ENCODE measurements at regions not wholly inside any gene's neighbourhood (a gene's known extent, or its start where the extent isn't known, plus 50 kb on each side); places are given as distances from the start of the nearest gene placed in this dataset.

DNA sequence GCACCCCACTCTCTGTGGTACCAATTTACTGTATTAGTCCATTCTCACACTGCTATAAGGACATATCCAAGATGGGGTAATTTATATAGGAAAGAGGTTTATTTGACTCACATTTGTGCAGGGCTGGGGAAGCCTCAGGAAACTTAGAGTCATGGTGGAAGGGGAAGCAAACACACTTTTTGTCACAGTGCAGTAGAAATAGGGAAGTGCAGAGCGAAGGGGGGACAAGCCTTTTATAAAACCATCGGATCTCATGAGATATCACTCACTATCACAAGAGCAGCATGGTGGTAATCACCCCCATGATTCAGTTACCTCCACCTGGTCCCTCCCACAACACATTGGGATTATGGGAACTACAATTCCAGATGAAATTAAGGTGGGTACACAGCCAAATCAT, 766.9 kb upstream of the PCDH10 start:
- H4K20me1 ChIP-seq (ENCODE audit: control insufficient read depth, extremely low read depth, insufficient read depth, low read length) = no peaks in the 10 kb centered on the region
- H3K4me1 ChIP-seq (ENCODE audit: control insufficient read depth, extremely low read depth, insufficient read depth, low read length) = no peaks in the 10 kb centered on the region
- H3K79me2 ChIP-seq (ENCODE audit: control insufficient read depth, insufficient read depth, low read length) = no peaks in the 10 kb centered on the region
- H3K27me3 ChIP-seq (ENCODE audit: control insufficient read depth, extremely low read depth, insufficient read depth, low read length) = no peaks in the 10 kb centered on the region
- DNase-seq (ENCODE audit: low read depth, low spot score) (no peak), FAIRE-seq (no peak)
- H3K4me3 ChIP-seq (ENCODE audit: control insufficient read depth in 2 of 3, extremely low read depth in 1 of 3, insufficient read depth in 2 of 3, low read depth in 1 of 3, low read length in 3 of 3) = no peak overlapping the region
- H3K36me3 ChIP-seq (ENCODE audit: control insufficient read depth in 2 of 2, extremely low read depth in 1 of 2, insufficient read depth in 2 of 2, low read length in 2 of 2) = no peaks in the 10 kb centered on the region
- no peak overlapping the region for H2AFZ ChIP-seq (ENCODE audit: control insufficient read depth, low read length)
- no peaks in the 10 kb centered on the region for H3K9me3 ChIP-seq (ENCODE audit: control insufficient read depth, low read depth, low read length)
- H3K27ac ChIP-seq (ENCODE audit: control insufficient read depth, insufficient read depth, low read length) = no peak overlapping the region
- dilution Hi-C loops (cut with MboI; ENCODE audit: extremely low pct_ligation_motif_present, low sequenced_read_pairs) = no loop called here
- TF ChIP-seq, protein P1, sequence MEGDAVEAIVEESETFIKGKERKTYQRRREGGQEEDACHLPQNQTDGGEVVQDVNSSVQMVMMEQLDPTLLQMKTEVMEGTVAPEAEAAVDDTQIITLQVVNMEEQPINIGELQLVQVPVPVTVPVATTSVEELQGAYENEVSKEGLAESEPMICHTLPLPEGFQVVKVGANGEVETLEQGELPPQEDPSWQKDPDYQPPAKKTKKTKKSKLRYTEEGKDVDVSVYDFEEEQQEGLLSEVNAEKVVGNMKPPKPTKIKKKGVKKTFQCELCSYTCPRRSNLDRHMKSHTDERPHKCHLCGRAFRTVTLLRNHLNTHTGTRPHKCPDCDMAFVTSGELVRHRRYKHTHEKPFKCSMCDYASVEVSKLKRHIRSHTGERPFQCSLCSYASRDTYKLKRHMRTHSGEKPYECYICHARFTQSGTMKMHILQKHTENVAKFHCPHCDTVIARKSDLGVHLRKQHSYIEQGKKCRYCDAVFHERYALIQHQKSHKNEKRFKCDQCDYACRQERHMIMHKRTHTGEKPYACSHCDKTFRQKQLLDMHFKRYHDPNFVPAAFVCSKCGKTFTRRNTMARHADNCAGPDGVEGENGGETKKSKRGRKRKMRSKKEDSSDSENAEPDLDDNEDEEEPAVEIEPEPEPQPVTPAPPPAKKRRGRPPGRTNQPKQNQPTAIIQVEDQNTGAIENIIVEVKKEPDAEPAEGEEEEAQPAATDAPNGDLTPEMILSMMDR (optimal IDR thresholded peaks at IDR 0.05 in 1 of 3, IDR thresholded peaks at IDR 0.05 in 1 of 3, conservative IDR thresholded peaks at IDR 0.05 in 1 of 3; ENCODE audit: extremely low read depth in 1 of 3, insufficient read depth in 2 of 3, low read length in 3 of 3) = no peak
- TF ChIP-seq EZH2 (IDR thresholded peaks at IDR 0.05; ENCODE audit: low read length) = no peak
- no peak overlapping the region for H3K4me2 ChIP-seq (ENCODE audit: control insufficient read depth, extremely low read depth, insufficient read depth, low read depth, low read length)
- H3K9me1 ChIP-seq (ENCODE audit: control insufficient read depth, extremely low read depth, insufficient read depth, low read length) = no peaks in the 10 kb centered on the region
- H3K9ac ChIP-seq (ENCODE audit: control insufficient read depth, extremely low read depth, insufficient read depth, low read length) = no peak overlapping the region

DNA sequence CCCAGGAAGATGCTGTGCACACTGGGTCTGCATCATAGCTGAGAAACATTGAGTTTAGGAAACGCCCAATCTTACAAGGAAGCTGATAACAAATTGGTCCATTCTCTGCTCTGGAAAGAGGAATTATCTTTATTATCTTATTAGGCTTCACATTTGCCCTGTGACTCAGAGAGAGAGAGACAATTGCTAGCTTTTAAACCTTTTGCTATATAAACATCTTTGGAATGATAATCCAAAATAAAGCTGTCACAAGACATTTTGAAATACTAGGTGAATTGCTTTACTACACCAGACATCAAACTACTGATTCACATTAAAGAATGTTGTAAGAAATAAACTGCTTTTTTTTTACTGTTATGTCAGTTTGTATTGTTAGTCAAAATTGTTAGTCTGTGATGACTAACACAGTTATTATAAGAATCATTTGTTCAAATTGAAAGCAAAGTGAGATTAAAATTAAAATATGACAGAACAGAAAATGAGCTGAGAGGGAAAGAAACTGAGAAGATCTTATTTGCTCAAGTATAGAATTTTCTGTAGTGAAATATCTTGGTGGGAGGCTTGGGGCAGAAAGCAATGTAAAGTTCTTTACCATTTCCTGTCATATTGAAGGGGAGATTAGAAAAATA, 765.4 kb upstream of the PCDH10 start:
- H3K27me3 ChIP-seq (ENCODE audit: control insufficient read depth, extremely low read depth, insufficient read depth, low read length) = no peaks in the 10 kb centered on the region
- no peak overlapping the region for H3K4me3 ChIP-seq (ENCODE audit: control insufficient read depth in 2 of 3, extremely low read depth in 1 of 3, insufficient read depth in 2 of 3, low read depth in 1 of 3, low read length in 3 of 3)
- H3K27ac ChIP-seq (ENCODE audit: control insufficient read depth, insufficient read depth, low read length) = no peak overlapping the region
- no peaks in the 10 kb centered on the region for H3K9me1 ChIP-seq (ENCODE audit: control insufficient read depth, extremely low read depth, insufficient read depth, low read length)
- no peaks in the 10 kb centered on the region for H3K79me2 ChIP-seq (ENCODE audit: control insufficient read depth, insufficient read depth, low read length)
- no peak overlapping the region for H3K4me2 ChIP-seq (ENCODE audit: control insufficient read depth, extremely low read depth, insufficient read depth, low read depth, low read length)
- H3K36me3 ChIP-seq (ENCODE audit: control insufficient read depth in 2 of 2, extremely low read depth in 1 of 2, insufficient read depth in 2 of 2, low read length in 2 of 2) = no peaks in the 10 kb centered on the region
- no peak overlapping the region for H2AFZ ChIP-seq (ENCODE audit: control insufficient read depth, low read length)
- TF ChIP-seq, protein P1 (optimal IDR thresholded peaks at IDR 0.05 in 1 of 3, IDR thresholded peaks at IDR 0.05 in 1 of 3, conservative IDR thresholded peaks at IDR 0.05 in 1 of 3; ENCODE audit: extremely low read depth in 1 of 3, insufficient read depth in 2 of 3, low read length in 3 of 3) = no peak
- TF ChIP-seq EZH2 (IDR thresholded peaks at IDR 0.05; ENCODE audit: low read length) = no peak
- FAIRE-seq = no peak
- dilution Hi-C loops (cut with MboI; ENCODE audit: extremely low pct_ligation_motif_present, low sequenced_read_pairs) = no loop called here
- DNase-seq (ENCODE audit: low read depth, low spot score) = no peak
- H4K20me1 ChIP-seq (ENCODE audit: control insufficient read depth, extremely low read depth, insufficient read depth, low read length) = no peaks in the 10 kb centered on the region
- H3K9ac ChIP-seq (ENCODE audit: control insufficient read depth, extremely low read depth, insufficient read depth, low read length) = no peak overlapping the region
- no peaks in the 10 kb centered on the region for H3K4me1 ChIP-seq (ENCODE audit: control insufficient read depth, extremely low read depth, insufficient read depth, low read length)
- no peaks in the 10 kb centered on the region for H3K9me3 ChIP-seq (ENCODE audit: control insufficient read depth, low read depth, low read length)
